Activated CD4-positive, alpha-beta T cell treated with anti-CD3 and anti-CD28 coated beads, Interleukin-2, amount 50 U/mL, for 1 hour (primary cell): ENCODE measurements at regions not wholly inside any gene's neighbourhood (a gene's known extent, or its start where the extent isn't known, plus 50 kb on each side); places are given as distances from the start of the nearest gene placed in this dataset.
"Not testable (repeated sequence)": the region's sequence is repeated elsewhere in the genome, so short reads cannot be mapped to it uniquely, and the experiment has no call there.

Experiments
- DNase-seq: peaks from one replicate; pipeline ENCODE4 v3.0.0-alpha.2; 2020

- no peak for DNase-seq
Observed at GRCh38 chr2:236981701-236982485, 103.8 kb upstream of the COPS8 start.

GRCh38 chr2:236982693-236983455 lies 102.8 kb upstream of the COPS8 start:
- no peak for DNase-seq

- DNase-seq = no peak
Observed at GRCh38 chr2:236984046-236984445, 101.6 kb upstream of the COPS8 start.

- DNase-seq = no peak
Observed at GRCh38 chr2:236985761-236986339, 99.8 kb upstream of the COPS8 start.

GRCh38 chr2:236986524-236987330 lies 99.0 kb upstream of the COPS8 start:
- DNase-seq = no peak

- no peak for DNase-seq
Observed at GRCh38 chr2:236988216-236988615, 97.5 kb upstream of the COPS8 start.

GRCh38 chr2:236988690-236989624 lies 96.7 kb upstream of the COPS8 start:
- DNase-seq = no peak

- DNase-seq = no peak
Observed at GRCh38 chr2:236990552-236990951, 95.1 kb upstream of the COPS8 start.

- DNase-seq = no peak
Observed at GRCh38 chr2:236991874-236992273, 93.8 kb upstream of the COPS8 start.

- DNase-seq = no peak
Observed at GRCh38 chr2:236993286-236993685, 92.4 kb upstream of the COPS8 start.

GRCh38 chr2:236994361-236994760 lies 91.3 kb upstream of the COPS8 start:
- DNase-seq = no peak

- no peak for DNase-seq
Observed at GRCh38 chr2:236997069-236997715, 88.5 kb upstream of the COPS8 start.

- no peak for DNase-seq
Observed at GRCh38 chr2:236998236-236998635, 87.5 kb upstream of the COPS8 start.

GRCh38 chr2:236998758-236999157 lies 86.9 kb upstream of the COPS8 start:
- DNase-seq = no peak

GRCh38 chr2:237000481-237000880 lies 85.2 kb upstream of the COPS8 start:
- DNase-seq = no peak

GRCh38 chr2:237005341-237005740 lies 80.3 kb upstream of the COPS8 start:
- DNase-seq = not testable (repeated sequence)

GRCh38 chr2:237011206-237011795 lies 74.4 kb upstream of the COPS8 start:
- DNase-seq = no peak

- no peak for DNase-seq
Observed at GRCh38 chr2:237012004-237012403, 73.7 kb upstream of the COPS8 start.

GRCh38 chr2:237012577-237013267 lies 73.0 kb upstream of the COPS8 start:
- DNase-seq = no peak
